GM18858 (cell line): ENCODE measurements at regions not wholly inside any gene's neighbourhood (a gene's known extent, or its start where the extent isn't known, plus 50 kb on each side); places are given as distances from the start of the nearest gene placed in this dataset.
"Not testable (repeated sequence)": the region's sequence is repeated elsewhere in the genome, so short reads cannot be mapped to it uniquely, and the experiment has no call there.

Experiments used
- ATAC-seq: cut with Tn5 transposase; IDR thresholded peaks from one replicate; pipeline ENCODE4 v1.9.1; 2021; ENCODE audit not compliant: unreplicated experiment

DNA sequence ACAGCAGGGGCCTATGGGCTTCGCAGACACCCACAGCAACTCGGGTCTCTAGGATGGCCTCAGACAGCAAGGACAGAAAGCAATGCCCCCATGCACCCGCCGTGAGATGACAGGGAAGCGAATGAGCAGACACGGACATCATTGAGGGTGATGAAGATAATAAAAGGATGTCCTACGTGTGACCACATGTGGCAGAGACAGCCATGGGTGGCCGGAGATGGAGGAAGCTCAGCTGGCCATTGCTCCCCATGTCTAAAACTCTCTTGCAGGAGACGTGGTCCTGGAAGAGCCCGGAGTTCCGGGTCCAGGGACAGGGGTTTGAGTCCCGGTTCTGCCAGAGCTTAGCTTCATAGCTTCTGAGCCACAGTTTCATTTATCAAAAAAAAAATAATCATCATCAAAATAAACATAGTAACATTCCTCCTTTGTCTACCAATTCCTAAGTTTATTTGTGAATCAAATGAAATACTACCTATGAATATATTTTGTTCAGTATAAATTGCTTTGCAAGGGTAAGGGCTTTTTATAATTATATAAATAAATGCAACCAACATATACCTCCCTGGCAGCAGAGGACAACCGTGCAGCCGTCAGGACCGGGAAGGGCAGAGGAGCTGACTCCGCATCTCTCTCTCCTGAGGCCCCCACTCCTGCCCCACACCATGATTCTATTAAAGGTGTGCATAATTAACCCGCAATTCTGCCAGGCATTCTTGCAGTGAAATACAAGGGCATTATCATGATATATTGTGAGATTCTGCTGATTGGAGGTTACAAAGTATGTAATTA lies 401.4 kb upstream of the MYT1L start:
- no peak for ATAC-seq

DNA sequence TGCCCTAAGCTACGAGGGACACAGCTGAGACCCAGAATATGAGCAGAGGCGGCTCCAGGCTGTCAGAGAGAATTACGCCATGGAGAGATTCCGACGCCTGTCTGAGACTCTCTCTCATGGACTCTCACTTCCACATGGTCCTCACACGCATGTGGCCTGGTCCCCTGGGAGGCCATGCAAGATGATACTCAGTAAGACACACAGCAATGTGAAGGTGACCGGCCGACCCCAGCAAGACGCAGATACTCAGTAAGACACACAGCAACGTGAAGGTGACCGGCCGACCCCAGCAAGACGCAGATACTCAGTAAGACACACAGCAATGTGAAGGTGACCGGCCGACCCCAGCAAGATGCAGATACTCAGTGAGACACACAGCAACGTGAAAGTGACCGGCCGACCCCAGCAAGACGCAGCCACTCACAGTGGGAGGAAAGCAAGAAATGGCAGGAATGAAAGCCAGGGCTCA lies 400.8 kb upstream of the MYT1L start:
- no peak for ATAC-seq

DNA sequence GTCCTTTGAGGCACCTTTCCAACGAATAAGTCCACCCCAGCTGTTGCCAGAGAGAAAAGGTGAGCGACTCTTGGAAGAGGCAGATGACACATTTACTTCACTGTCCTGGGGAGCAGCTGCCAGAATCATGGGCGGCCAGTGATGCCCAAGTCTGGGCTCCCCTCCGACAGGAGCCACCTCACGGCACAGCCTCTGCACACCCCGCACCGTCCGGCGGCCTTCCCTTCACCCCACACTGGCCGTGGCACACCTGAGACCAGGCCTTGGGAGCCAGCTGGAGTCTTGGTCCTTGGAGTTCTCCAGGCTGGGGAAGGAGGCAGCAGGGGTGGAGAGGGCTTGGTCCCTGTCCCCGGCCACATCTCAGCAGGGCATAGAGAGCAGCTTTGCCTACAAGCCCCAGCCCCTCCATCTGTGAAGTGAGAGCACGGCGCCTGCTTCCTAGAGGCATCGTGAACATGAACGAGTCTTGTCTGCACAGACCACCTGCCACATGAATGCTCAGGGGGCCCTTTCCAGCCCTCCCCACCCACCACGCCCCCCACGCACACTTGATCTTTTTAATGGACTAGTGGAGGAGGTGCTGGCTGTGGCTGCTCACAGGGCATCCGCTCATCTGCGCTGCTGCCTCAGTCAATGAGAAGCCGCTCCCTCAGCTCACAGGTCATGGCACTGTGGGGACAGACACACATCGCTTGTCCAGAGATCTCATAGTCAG lies 400.2 kb upstream of the MYT1L start:
- no peak for ATAC-seq

DNA sequence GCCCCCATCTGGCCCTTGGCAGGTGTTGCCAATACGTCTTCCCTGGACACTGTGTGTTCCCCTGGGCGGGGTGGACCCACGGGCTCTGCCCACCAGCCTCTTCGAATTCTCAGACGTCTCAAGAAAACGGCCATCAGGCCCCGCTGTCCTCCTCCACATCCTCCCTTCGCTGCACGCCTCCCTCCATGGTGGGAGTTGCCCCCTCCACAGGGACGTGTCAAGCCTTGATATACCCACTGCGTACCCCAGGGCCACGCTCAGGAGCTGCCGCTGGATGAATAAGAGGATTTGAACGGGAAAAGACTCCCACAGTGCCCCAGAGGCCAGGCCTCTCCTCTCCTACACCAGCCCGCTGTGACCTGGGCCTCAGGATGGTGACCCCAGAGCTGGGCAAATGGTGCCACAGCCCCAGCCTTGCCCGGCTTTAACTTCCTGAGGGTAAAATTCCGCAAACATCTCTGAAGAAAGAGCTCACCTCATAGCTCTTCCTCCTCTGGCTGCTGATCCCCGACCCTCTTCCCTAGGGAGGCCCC lies 399.3 kb upstream of the MYT1L start:
- ATAC-seq = no peak

DNA sequence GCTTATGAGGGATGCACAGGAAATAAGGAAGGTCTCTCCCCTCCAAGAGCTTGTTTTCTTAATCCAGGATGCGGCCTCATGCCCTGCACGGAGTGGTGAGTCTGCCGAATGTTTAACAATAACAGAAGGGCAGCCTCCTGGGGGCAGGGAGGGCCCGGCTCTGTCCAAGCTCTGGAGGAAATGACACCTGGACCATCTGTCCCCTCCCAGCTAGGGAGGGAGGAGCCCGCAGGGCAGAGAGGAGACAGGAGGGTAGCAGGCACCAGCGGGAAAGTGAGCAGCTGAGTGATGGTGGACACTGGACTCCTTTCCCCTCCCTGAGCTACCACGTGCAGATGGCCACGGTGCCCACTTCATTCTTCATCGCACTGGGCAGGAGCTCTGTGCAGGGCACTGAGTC lies 398.2 kb upstream of the MYT1L start:
- no peak for ATAC-seq

DNA sequence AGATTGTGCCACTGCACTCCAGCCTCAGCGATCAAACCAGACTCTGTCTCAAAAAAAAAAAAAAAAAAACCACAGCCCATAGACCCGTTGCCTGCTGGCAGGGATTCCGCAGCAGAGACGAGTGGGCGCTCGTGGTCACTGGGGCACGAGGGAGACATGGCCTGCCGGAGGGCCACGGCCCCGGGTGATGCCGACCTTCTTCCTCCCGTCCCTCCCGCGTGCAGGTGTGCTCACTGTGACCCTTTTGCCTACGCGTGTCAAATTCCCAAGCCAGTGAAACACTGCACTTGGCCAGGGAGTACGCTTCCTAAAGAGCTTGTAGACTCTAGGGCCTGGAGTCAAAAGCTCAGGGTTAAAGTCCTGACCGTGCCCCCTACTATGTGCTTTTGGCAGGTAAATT lies 397.6 kb upstream of the MYT1L start:
- ATAC-seq = no peak

DNA sequence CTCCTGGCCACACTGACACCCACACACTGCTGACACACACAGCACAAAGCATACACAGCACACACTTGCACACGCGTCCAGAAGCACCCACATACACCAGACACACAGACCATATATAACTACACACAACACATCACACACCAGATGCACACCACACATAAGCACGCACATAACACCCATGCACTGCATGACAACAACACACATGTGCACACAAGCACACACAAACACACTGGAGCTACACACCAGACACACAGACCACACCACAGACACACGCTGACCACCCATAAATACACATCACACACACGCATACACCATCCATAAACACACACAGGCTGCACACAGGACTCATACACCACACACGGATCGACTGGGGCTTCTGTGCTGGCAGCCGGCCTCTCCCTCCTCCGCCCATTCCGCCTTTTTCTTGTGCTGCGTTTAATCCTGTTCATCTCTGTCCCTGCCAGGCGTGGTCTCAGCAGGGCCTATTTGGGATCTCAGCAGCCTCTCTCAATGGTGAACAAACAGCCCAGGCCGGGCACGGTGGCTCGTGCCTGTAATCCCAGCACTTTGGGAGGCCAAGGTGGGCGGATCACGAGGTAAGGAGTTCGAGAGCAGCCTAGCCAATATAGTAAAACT lies 396.9 kb upstream of the MYT1L start:
- ATAC-seq = no peak

DNA sequence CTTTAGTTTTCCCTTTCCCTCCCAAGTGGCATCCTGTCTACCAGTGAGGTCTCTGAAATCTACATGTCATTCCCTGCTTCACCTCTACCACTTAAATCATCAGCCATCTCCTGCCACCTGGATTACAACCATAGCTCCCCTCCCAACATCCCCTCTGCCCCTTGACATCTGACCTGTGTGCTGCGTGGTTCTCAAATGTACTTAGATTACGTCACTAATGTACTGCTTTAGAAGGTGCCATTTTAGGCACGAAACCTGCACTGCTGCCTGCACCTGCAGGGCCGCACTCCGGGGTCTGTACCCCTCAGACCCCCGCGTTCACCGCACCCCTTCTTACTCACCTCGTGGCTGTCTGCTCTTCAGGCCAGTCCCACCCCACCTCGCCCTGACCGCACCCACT lies 395.1 kb upstream of the MYT1L start:
- no peak for ATAC-seq

DNA sequence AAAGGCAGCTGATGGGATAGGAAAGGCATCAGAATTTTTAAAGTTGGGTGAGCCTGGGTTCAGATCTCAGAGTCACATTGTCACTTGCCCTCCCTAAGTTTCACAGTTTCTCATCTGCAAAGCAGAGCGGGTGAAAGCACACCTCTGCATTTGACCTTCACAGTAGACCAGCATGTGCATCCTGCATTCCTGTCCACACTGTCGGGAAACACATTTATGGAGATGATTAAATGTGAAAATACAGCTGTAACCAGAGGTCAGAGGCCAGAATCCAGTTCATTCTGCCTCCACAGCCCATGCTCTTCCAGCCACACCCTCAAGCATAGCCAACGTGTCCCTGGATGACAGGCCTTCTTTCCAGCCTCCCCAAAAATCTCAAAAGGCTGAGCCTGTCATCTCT lies 392.0 kb upstream of the MYT1L start:
- ATAC-seq = no peak

DNA sequence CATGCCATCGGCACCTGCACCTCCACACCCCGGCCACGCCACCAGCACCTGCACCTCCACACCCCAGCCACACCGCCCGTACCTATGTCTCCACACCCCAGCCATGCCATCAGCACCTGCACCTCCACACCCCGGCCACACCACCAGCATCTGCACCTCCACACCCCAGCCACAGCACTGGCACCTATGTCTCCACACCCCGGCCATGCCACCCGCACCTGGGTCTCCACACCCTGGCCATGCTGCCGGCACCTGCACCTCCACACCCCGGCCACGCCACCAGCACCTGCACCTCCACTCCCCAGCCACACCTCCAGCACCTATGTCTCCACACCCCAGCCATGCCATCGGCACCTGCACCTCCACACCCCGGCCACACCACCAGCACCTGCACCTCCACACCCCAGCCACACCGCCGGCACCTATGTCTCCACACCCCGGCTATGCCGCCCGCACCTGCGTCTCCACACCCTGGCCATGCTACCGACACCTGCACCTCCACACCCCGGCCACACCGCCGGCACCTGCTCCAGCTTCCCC lies 390.3 kb upstream of the MYT1L start:
- no peak for ATAC-seq

DNA sequence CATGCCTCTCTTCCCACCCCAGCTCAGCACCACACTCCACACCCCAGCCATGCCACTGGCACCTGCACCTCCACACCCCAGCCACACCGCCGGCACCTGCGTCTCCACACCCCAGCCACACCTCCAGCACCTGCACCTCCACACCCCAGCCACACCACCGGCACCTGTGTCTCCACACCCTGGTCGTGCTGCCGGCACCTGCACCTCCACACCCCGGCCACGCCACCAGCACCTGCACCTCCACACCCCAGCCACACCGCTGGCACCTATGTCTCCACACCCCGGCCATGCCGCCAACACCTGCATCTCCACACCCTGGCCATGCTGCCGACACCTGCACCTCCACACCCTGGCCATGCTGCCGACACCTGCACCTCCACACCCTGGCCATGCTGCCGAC lies 389.7 kb upstream of the MYT1L start:
- ATAC-seq = not testable (repeated sequence)

DNA sequence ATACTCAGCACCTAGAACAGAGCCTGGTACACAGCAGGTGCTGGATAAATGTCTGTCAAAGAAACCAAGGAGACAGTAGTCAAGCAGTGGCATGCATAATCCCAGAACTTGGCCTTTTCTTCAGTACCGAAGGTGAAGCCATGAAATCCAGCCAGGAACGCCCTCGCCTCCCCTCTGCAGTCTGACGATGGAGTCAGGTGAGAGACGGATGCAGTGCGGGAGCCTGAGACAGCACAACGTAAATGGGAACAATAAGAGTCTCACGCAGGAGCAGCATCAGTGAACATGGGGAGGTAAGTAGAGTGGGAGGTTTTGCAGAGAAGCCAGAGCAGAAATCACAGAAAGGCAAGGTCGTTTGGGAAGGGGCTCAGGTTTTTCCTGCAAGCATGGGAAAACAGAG lies 389.3 kb upstream of the MYT1L start:
- no peak for ATAC-seq

DNA sequence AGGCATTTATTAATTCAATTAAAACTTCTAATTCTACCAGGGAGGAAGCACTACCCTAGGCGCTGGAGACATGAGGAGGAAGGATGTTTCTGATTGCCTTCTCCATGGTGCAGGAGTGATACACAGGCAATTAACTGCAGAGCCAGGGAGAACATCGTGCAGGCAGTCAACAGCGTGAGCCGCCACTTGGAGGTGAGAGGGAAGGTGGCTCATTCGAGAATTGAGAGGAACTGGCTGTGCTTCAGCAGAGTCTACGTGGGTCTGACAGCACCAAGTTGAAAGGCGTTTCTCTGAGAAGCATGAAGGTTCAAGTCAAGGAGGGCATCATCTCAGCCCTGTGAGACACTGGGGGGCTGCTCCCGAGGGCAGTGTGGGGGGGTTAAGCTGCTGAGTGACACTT lies 388.7 kb upstream of the MYT1L start:
- no peak for ATAC-seq

DNA sequence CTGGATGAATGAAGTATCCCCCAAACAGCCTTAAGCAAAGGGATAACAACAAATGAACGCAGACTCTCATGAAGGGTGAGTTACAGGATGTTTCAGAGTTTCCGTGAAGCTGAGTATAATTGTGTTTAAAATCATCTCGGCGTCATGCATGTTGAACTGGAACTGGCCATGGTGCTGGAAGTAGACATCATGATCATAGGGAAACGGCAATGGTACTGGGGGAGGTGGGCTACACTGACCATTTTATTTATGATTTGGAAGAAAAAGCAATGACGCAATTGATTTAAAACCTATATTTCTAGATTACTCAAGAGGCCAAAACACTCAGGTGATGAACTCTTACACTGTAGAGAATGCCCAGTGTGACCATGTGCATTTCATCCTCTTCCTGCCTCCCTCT lies 387.9 kb upstream of the MYT1L start:
- ATAC-seq = no peak

DNA sequence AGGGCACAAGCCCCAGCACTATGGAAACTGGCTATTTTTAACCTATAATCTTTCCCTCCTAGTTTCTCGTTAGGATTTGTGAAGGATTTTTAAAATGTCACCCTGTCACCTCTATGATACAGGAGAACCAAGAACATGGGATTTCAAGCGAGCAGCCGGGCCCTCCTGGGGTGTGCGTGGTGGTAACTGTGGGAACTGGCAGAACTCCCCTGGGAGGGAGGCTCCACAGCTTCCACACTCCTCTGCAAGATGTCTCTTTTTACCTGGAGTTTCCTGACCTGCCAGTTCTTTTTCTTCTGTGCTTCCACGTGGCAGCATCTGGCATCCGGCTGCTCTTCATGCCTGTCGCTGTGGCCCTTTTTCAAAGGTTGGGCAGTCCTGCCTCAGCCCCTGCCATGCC lies 386.3 kb upstream of the MYT1L start:
- no peak for ATAC-seq

DNA sequence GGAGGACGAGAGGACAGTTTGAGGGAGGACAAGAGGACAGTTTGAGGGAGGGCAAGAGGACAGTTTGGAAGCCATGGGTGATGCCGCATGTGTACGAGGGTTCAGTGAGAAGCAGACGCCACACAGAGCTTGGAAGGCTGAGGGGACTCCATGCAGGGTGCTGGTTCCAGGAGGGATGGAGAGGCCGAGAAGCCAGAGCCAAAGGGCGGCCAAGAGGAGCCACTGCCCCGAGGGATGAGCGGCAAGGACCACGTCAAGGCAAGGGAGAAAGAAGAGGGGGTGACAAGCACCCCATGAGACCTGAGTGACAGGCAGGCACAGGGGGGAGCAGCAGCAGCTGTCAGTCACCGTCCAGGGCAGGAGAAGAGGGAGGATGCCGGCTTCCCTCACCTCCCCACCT lies 385.7 kb upstream of the MYT1L start:
- ATAC-seq = no peak

DNA sequence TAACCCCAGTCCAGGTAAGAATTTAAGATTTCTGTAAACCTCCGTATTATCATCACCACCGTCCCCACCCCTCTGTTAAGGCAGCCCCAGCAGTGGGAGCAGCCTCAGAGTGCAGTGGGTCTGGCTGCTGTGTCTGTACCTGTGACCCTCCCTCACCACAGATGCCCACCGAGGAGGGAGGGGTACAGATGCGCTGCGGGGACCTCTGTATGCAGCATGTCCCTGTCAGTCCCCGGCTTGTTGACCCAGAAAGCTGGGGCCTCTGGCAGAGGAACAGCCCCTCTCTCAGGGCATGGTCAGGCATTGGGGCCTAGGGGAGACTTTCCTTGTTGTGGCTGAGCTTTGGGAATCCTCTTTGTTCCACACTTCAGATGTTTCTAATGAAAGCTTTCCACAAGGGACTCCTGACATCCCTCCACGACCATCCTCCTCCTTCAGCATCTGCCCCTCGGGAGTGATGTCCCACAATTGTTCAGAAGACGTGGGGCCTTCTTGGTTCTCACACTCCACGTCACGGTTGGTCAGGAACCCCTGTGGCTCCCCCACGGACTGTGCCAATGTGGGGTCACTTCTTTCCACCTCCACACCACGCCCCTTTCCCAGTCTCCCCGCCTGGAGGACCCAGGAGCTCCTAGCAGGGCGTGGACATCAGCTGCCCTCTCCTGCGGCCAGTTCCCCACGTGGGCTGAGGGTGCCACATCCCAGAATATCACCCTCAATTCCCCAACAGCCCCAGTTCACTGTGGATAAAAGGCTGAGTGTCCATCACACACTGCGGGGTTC lies 384.2 kb upstream of the MYT1L start:
- no peak for ATAC-seq

DNA sequence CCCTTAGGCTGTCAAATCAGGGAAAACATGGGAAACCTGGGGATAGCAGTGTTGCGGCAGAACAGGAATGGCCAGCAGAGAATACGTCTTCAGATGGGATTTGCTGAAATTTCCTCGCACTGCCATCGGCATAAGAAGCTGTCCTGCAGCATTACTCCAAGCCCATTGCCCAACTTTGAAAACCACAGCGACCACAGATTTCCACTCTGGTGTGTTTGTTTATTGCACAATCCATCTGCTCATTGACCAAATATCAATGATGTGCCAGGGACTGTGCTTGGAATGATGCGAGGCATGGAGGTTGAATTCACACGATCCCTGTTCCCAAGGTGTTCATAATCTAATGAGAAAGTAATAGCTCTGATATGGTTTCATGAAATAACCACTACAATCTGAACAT lies 383.3 kb upstream of the MYT1L start:
- no peak for ATAC-seq

DNA sequence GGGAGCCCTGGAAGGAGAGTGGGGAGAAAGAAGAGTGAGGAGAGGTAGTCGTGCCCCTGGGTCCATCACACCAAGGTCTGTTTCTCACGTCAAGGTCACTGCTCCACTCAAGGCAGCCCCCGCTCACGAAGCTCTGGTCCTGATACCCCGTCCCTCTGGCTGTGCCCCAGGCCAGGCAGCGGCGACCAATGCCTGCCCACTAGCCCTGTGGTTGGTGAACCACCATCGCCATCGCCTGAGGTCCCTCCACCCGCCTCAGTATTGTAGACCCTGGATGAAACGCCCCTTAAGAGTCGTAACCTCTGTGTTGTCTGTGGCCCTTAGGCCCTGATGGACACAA lies 378.3 kb upstream of the MYT1L start:
- no peak for ATAC-seq

DNA sequence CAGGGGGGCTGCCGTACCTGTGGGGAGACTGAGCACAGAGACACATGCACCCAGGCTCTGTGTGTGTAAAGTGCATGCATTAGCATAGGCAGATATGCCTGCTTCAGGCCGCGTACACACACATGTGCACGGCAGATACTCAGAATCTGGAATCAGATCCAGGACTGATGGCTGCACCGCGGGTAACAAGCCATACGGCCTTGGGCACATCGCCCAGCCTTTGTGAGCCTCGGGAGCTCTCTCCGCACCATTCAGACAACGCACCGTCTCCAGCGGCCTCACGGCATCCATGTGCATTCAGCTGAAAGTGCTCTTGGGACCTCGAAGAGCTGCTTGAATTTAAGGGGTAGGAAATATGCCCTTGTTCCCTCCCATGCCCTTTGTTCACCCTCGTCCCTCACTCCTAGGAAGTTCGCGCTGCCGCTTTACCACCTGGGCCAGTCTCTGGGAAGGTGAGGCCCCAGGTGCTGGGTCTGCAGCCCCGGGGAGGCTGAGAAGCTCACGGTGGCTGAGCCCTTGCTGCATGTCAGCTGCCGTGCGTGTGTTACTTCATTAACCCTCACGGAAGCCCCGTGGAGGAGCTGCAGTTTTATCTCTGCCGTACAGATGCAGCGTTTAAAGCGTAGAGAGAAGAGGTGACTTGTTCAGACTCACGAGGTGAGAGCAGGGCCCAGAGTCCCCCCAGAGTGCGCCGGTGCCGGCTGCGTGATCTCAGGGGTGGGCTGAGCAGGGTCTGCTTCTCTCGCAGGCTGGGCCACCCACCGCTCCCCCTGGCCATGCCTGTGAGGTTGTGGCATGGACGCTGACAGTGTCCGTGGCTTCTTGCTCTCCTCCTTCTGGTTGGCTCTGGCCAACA lies 377.7 kb upstream of the MYT1L start:
- ATAC-seq = no peak
